HG02588 (cell line): ENCODE measurements at regions not wholly inside any gene's neighbourhood (a gene's known extent, or its start where the extent isn't known, plus 50 kb on each side); places are given as distances from the start of the nearest gene placed in this dataset.
"Not testable (repeated sequence)": the region's sequence is repeated elsewhere in the genome, so short reads cannot be mapped to it uniquely, and the experiment has no call there.

Experiments used
- ATAC-seq: cut with Tn5 transposase; IDR thresholded peaks from one replicate; pipeline ENCODE4 v1.9.1; 2021; ENCODE audit warnings: mild to moderate bottlenecking, moderate library complexity; ENCODE audit not compliant: unreplicated experiment

GRCh38 chr1:70812442-70813109, 235.0 kb downstream of the PTGER3 start:
- ATAC-seq, result no peak

- ATAC-seq, result no peak
Measured at GRCh38 chr1:70818401-70818800, 229.2 kb downstream of the PTGER3 start.

DNA sequence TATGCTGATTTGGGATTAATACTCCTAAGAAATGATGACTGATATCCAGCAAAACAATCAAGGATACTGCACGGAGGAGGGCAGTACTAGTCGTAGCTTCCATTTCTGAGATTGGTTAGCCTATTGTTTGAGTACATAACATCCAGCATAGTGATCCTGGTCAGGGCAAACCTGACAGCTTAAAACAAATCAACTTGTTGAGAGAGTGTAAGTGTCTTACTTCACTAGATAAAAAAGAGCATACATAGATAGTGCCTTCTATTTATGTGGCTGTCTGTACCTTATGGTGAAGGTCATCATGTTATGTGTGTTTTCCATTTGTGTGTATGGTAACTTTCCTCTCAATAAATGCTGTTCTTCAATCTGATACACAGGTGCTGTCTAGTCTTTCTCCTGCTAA, 228.4 kb downstream of the PTGER3 start:
- no peak for ATAC-seq

- no peak for ATAC-seq
Measured at GRCh38 chr1:70819785-70820184, 227.8 kb downstream of the PTGER3 start.

DNA sequence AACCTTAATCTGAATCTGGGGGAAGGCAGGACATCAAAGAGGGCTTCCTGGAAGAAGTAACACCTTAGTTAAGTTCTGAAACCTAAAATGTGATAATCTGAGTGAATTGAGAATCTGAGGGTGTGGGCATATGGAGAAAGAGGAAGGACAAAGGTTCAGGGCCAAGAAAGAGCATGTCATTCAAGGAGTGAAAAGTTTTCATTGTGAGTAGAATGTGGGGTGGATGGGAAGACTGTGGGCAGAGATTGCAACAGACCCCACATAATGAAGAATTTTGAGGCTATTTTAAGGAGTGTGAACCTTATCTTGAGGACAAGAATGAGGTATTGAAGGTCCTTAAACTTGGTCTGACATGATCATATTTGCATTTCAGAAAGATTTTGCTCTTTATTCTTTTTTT, 227.2 kb downstream of the PTGER3 start:
- ATAC-seq, result no peak

DNA sequence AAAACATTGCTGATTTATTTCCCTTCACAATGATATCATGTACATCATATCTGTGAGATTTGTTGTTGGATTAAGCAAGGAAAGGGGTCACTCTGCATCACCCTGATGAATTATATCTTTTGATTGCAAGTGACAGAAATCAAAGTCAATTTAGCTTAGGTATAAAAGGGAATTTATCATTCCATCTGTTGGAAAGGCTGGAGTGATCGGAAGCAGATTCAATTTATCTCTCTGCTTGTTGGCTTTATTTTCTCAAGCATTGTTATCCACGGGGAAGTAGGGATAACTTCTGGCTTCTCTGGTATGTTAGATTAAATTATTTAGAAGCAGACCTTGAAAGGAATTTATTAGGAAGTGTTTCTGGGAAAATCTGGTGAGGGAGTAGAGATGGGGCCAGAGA, 226.6 kb downstream of the PTGER3 start:
- ATAC-seq, result no peak

GRCh38 chr1:70826428-70826827, 221.2 kb downstream of the PTGER3 start:
- ATAC-seq, result no peak

GRCh38 chr1:70827030-70827429, 220.6 kb downstream of the PTGER3 start:
- ATAC-seq, result no peak

DNA sequence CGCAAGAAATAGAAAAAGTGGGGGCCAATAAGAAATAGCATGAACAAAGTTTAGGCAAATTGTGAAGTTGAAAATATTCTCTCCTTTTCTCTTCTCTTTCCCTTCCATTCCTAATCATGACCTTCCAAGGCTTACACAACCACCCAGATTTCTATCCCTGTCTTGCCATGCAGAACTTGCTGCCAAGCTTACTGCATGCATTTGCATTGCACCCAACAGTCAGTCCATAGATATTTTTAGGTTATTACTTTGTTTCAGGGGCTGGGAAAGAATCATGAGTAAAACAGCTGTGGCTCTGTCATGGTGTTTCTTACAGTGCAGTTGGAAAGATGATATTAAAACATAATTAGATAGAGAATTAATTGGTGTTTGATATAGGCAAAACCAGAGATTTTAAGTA, 219.4 kb downstream of the PTGER3 start:
- ATAC-seq, result no peak

GRCh38 chr1:70834365-70834764, 213.3 kb downstream of the PTGER3 start:
- ATAC-seq, result not testable (repeated sequence)

DNA sequence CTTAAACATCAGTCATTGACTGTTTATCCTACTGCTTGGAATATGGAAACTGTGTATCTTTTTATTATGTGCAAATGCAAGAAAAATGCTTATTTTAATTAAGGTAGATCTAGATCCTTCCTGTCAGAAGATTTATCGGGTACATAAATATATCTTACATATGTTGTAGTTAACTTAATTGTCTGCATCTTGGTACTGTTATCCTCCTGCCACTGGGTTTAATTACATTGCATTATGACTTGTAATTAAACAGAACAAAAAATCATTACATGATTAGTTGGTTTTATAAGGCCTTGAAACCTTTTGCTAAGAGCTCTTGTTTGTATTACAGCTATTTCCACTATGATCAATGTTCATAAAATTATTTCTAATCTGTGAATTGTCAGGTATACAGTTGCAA, 211.2 kb downstream of the PTGER3 start:
- ATAC-seq, result no peak

GRCh38 chr1:70840260-70840953, 207.2 kb downstream of the PTGER3 start:
- no peak for ATAC-seq

GRCh38 chr1:70842562-70842961, 205.1 kb downstream of the PTGER3 start:
- ATAC-seq, result no peak

- no peak for ATAC-seq
Measured at GRCh38 chr1:70843452-70843851, 204.2 kb downstream of the PTGER3 start.

GRCh38 chr1:70847013-70847412, 200.6 kb downstream of the PTGER3 start:
- ATAC-seq, result no peak

DNA sequence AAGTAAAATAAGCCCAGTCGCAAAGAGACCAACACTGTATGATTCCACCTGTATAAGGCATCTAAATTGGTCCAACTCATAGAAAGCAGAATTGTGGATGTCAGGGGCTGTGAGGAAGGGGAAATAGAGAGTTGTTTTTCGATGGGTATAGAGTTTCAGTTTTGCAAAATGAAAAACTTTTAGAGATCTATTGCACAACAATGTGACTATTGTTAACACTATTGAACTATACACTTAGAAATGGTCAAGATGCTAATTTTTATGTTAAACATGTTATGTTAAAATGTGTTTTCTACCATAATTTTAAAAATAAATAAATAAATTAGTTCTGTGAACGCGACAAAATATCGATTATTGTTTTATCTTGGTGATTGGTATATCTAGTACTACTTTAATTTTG, 192.4 kb downstream of the PTGER3 start:
- no peak for ATAC-seq

- no peak for ATAC-seq
Measured at GRCh38 chr1:70856201-70856600, 191.4 kb downstream of the PTGER3 start.

GRCh38 chr1:70863239-70863638, 184.4 kb downstream of the PTGER3 start:
- no peak for ATAC-seq

GRCh38 chr1:70864302-70864701, 183.3 kb downstream of the PTGER3 start:
- no peak for ATAC-seq

- no peak for ATAC-seq
Measured at GRCh38 chr1:70866542-70867264, 180.9 kb downstream of the PTGER3 start.

DNA sequence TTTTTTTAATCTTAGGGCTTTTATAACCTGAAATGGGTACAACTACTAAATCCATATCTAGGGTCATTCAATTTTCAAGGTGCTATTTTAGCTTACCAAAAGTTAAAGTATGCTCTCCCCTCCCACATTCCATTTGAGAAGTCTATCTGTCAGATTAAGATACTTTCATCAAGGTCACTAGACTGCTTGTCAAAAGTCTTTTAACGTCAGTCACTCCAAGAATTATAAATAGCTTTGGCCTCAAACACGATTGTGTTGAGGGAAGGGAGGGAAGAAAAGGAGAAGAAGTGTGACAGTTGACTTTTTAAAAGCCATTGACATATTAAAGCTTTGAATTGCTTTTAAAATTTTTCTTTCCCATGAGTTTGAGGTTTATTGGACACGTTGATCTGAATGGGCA, 175.8 kb downstream of the PTGER3 start:
- no peak for ATAC-seq

- no peak for ATAC-seq
Measured at GRCh38 chr1:70874063-70874462, 173.6 kb downstream of the PTGER3 start.
